ENCODE measurements at regions not wholly inside any gene's neighbourhood (a gene's known extent, or its start where the extent isn't known, plus 50 kb on each side); places are given as distances from the start of the nearest gene placed in this dataset.
"Not testable (repeated sequence)": the region's sequence is repeated elsewhere in the genome, so short reads cannot be mapped to it uniquely, and the experiment has no call there.

GRCh38 chr3:139110929-139111328, 66.2 kb upstream of the PRR23C start:
- not testable (repeated sequence) for TF ChIP-seq CTCF, POLR2A (IDR thresholded peaks at IDR 0.05)
